PC-3 (cell line): ENCODE measurements at regions not wholly inside any gene's neighbourhood (a gene's known extent, or its start where the extent isn't known, plus 50 kb on each side); places are given as distances from the start of the nearest gene placed in this dataset.

Source experiments
- CTCF ChIP-seq: fragments of 300-600 bp; sonication (generic); conservative IDR thresholded peaks from 2 replicates; pipeline ENCODE4 v1.5.1; 2017; ENCODE audit warnings: antibody characterized with exemption, low read depth, mild to moderate bottlenecking, low read length
- EZH2phosphoT487 ChIP-seq: fragments of 300-600 bp; sonication (generic); IDR thresholded peaks from 2 replicates; pipeline ENCODE4 v1.6.1; 2018; ENCODE audit warnings: mild to moderate bottlenecking, antibody characterized with exemption, low read length, borderline replicate concordance

GRCh38 chr3:27544372-27544865 is 60.2 kb upstream of the SLC4A7 start:
- TF ChIP-seq CTCF (no peak), EZH2phosphoT487 (no peak)
